OCI-LY7 (cell line): ENCODE measurements at regions not wholly inside any gene's neighbourhood (a gene's known extent, or its start where the extent isn't known, plus 50 kb on each side); places are given as distances from the start of the nearest gene placed in this dataset.

ENCODE experiments used
- BruUV-seq: library from RNA; stranded (reverse); fragments of 400-500 nt; replicated peaks from 2 replicates; lab custom pipeline; 2021; lab: Mats Ljungman, UMichigan
- CTCF ChIA-PET: fragments of 300-600 bp; sonication (Branson Sonifier 250); formaldehyde crosslinking; loops from one replicate; lab custom pipeline; 2022; ENCODE audit warnings: antibody characterized with exemption; ENCODE audit not compliant: unreplicated experiment; lab: Charles Lee
- POLR2A ChIA-PET: fragments of 300-600 bp; sonication (Branson Sonifier 250); formaldehyde crosslinking; loops from one replicate; lab custom pipeline; 2022; ENCODE audit warnings: antibody characterized with exemption; lab: Charles Lee
- DNase-seq: peaks from one replicate; pipeline ENCODE4 v3.0.0-alpha.2; 2015; ENCODE audit warnings: low spot score
- H2AFZ ChIP-seq: fragments of 200-600 bp; sonication (generic), shearing (Covaris generic); 2 replicates; pipeline ENCODE4 v1.6.1; 2014; ENCODE audit warnings: mild to moderate bottlenecking, antibody characterized with exemption, low read length, moderate library complexity
- H3K27ac ChIP-seq: fragments of 200-600 bp; sonication (generic); 2 replicates; pipeline ENCODE4 v1.5.1; 2014; ENCODE audit warnings: mixed run types, low read depth, mild to moderate bottlenecking, moderate library complexity, low read length, inconsistent platforms; ENCODE audit not compliant: poor library complexity, severe bottlenecking
- H3K36me3 ChIP-seq: fragments of 200-600 bp; sonication (generic); 2 replicates; pipeline ENCODE4 v1.6.1; 2014; ENCODE audit warnings: mild to moderate bottlenecking, antibody characterized with exemption, low read length, moderate library complexity, mixed read lengths; ENCODE audit not compliant: insufficient read depth
- H3K4me1 ChIP-seq: fragments of 200-600 bp; sonication (generic); 2 replicates; pipeline ENCODE4 v1.5.1; 2014; ENCODE audit warnings: mild to moderate bottlenecking, low read length; ENCODE audit not compliant: insufficient read depth, poor library complexity, severe bottlenecking
- H3K4me2 ChIP-seq: fragments of 200-600 bp; sonication (generic); 2 replicates; pipeline ENCODE4 v1.6.1; 2014; ENCODE audit warnings: mild to moderate bottlenecking, low read length
- H3K4me3 ChIP-seq: fragments of 200-600 bp; sonication (generic); 2 replicates; pipeline ENCODE4 v1.5.1; 2014; ENCODE audit warnings: mild to moderate bottlenecking, low read depth, low read length; ENCODE audit not compliant: poor library complexity, severe bottlenecking
- H3K79me2 ChIP-seq: fragments of 200-600 bp; sonication (generic); 2 replicates; pipeline ENCODE4 v1.6.1; 2016; ENCODE audit warnings: low read depth, mild to moderate bottlenecking, low read length, moderate library complexity, mixed read lengths; ENCODE audit not compliant: insufficient read depth
- H3K9me2 ChIP-seq: fragments of 200-600 bp; sonication (generic); 2 replicates; pipeline ENCODE4 v1.6.1; 2016; ENCODE audit warnings: mild to moderate bottlenecking, low read length, mixed read lengths; ENCODE audit not compliant: insufficient read depth
- H3K9me3 ChIP-seq: fragments of 200-600 bp; sonication (generic); 2 replicates; pipeline ENCODE4 v1.6.1; 2014; ENCODE audit warnings: mild to moderate bottlenecking, mixed run types, low read length, mixed read lengths
- H4K20me1 ChIP-seq: fragments of 200-600 bp; sonication (generic); 2 replicates; pipeline ENCODE4 v1.6.1; 2014; ENCODE audit warnings: mild to moderate bottlenecking, antibody characterized with exemption, low read length, moderate library complexity, mixed read lengths; ENCODE audit not compliant: insufficient read depth
- EZH2phosphoT487 ChIP-seq: fragments of 200-600 bp; sonication (generic); IDR thresholded peaks from 2 replicates; pipeline ENCODE4 v1.6.1; 2018; ENCODE audit warnings: low read depth, borderline replicate concordance, mild to moderate bottlenecking, mixed run types, antibody characterized with exemption, low read length, moderate library complexity, mixed read lengths
- intact Hi-C: fragments of 100-400 bp; cut with micrococcal nuclease; formaldehyde crosslinking; loops from one replicate; pipeline ENCODE4 v1.10.0; 2022; ENCODE audit not compliant: unreplicated experiment
- TF ChIP-seq, protein P1 (sequence below): fragments of 200-600 bp; sonication (generic); conservative IDR thresholded peaks from 2 replicates; pipeline ENCODE4 v1.5.1; 2014; ENCODE audit warnings: mild to moderate bottlenecking, antibody characterized with exemption, low read length, moderate library complexity, mixed read lengths

DNA sequence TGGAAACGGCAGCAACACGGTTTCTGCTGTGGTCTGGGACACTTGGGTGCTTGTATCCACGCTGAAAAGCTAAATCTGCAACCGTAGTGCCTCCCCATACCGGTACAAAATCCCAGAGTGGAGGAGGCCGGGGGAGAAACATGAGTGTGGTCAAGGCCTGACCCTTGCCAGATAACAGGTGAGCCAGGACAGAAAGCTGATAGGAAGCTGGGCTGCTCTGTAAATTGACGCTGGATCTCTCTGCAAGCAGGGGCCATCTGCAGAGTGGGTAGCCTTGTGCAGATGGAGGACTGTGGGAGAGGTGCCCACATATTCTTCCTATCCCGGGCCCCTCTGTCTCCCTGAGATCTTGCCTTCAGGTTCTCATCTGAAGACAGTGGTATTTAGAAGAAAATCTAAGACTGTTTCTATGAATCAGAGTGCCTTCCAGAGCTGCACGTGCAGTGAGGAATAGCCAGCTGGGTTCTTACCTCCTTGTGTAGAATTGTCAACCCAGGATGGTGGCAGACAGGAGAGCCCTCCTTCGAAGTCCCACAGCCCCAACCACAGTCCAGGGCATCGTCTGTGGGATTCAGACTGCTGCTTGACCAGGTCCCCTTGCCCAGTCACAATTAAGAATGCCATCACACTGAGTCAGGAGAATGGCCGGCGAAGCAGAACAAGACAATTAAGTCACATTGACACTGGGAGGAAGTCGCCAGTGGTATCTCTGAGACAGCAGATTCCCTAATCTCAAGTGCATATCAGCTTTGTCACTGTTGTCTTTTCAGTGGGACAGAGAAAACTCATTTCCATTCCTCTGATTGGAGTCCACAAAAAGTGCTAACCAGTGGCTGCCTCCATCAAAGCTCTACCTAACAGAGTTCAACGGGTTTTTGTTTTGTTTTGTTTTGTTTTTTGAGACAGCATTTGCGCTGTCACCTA lies 100.0 kb upstream of the RIPOR2 start:
- POLR2A ChIA-PET = interaction anchor here (0.6 to 2.8 kb wide), 11 partner anchors 9 to 183 kb away, joined by 3 to 21 read pairs (median 3); no protein-coding TSS in a partner anchor
- Histone ChIP-seq H3K4me2 (peak overlapping the region; percentile 73), H3K79me2 (peaks cover 33% of the 10 kb centered on the region; the same call in 1 of the 2 replicates), H3K36me3 (peaks cover 8% of the 10 kb centered on the region), H4K20me1 (no peaks in the 10 kb centered on the region), H3K4me3 (peak overlapping the region; percentile 59), H3K9me2 (no peaks in the 10 kb centered on the region), H3K27ac (peak overlapping the region; percentile 43), H3K9me3 (peaks cover 9% of the 10 kb centered on the region; the same call in 1 of the 2 replicates), H2AFZ (peak overlapping the region; percentile 85), H3K4me1 (peaks cover 61% of the 10 kb centered on the region)
- no peak for TF ChIP-seq EZH2phosphoT487
- TF ChIP-seq, protein P1, sequence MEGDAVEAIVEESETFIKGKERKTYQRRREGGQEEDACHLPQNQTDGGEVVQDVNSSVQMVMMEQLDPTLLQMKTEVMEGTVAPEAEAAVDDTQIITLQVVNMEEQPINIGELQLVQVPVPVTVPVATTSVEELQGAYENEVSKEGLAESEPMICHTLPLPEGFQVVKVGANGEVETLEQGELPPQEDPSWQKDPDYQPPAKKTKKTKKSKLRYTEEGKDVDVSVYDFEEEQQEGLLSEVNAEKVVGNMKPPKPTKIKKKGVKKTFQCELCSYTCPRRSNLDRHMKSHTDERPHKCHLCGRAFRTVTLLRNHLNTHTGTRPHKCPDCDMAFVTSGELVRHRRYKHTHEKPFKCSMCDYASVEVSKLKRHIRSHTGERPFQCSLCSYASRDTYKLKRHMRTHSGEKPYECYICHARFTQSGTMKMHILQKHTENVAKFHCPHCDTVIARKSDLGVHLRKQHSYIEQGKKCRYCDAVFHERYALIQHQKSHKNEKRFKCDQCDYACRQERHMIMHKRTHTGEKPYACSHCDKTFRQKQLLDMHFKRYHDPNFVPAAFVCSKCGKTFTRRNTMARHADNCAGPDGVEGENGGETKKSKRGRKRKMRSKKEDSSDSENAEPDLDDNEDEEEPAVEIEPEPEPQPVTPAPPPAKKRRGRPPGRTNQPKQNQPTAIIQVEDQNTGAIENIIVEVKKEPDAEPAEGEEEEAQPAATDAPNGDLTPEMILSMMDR = no peak
- DNase-seq = peak; percentile 37
- intact Hi-C loops = no loop called here
- BruUV-seq = no TSS peak
- CTCF ChIA-PET = interaction anchor here (0.9 to 1.9 kb wide), 2 partner anchors 9 to 99 kb away, joined by 3 to 9 read pairs; no protein-coding TSS in a partner anchor

DNA sequence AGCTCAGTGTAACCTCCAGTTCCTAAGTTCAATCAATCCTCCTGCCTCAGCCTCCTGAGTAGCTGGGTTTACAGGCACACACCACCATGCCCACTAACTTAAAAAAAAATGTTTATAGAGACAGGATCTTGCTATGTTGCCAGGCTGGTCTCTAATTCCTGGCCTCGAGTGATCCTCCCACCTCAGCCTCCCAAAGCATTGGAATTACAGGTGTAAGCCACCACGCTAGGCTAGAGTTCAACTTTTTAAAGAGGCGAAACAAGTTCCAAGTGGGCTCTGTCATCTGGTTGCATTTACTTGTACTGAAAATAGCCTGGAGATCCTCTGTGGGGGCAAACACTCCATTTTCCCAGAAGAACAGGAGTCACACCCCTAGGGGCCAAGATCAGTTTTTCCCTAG lies 100.7 kb upstream of the RIPOR2 start:
- POLR2A ChIA-PET = interaction anchor here (0.6 to 2.8 kb wide), 5 partner anchors 10 to 184 kb away, joined by 3 to 21 read pairs (median 3); no protein-coding TSS in a partner anchor
- BruUV-seq = no TSS peak
- H3K4me3 ChIP-seq = peak overlapping the region; percentile 59
- H3K9me3 ChIP-seq = peaks cover 9% of the 10 kb centered on the region; the same call in 1 of the 2 replicates
- intact Hi-C loops = no loop called here
- peak overlapping the region; percentile 43 for H3K27ac ChIP-seq
- H3K9me2 ChIP-seq = no peaks in the 10 kb centered on the region
- DNase-seq = no peak
- H3K79me2 ChIP-seq = peaks cover 40% of the 10 kb centered on the region; the same call in 1 of the 2 replicates
- peaks cover 8% of the 10 kb centered on the region for H3K36me3 ChIP-seq
- H3K4me2 ChIP-seq = peak overlapping the region; percentile 73
- H2AFZ ChIP-seq = peak overlapping the region; percentile 85
- no peaks in the 10 kb centered on the region for H4K20me1 ChIP-seq
- CTCF ChIA-PET = interaction anchor here (0.9 to 1.9 kb wide), 2 partner anchors 10 to 99 kb away, joined by 3 to 9 read pairs; no protein-coding TSS in a partner anchor
- peaks cover 68% of the 10 kb centered on the region for H3K4me1 ChIP-seq
- TF ChIP-seq, protein P1 = 0 out of 2 replicates have a peak, but pooled peaks have one; percentile 14
- no peak for TF ChIP-seq EZH2phosphoT487
